ENCODE measurements at regions not wholly inside any gene's neighbourhood (a gene's known extent, or its start where the extent isn't known, plus 50 kb on each side); places are given as distances from the start of the nearest gene placed in this dataset.

GRCh38 chr1:34312359-34312758, 135.7 kb downstream of the C1orf94 start:
- no peak overlapping the region for H3K27ac ChIP-seq
- TF ChIP-seq CTCF (conservative IDR thresholded peaks at IDR 0.05): no peak

GRCh38 chr1:34315974-34316373, 139.3 kb downstream of the C1orf94 start:
- H3K27ac ChIP-seq: no peak overlapping the region

GRCh38 chr1:34316773-34317172, 140.1 kb downstream of the C1orf94 start:
- TF ChIP-seq CTCF (conservative IDR thresholded peaks at IDR 0.05): no peak
- no peak overlapping the region for H3K27ac ChIP-seq

More at GRCh38 chr1:34315974-34316373, 139.3 kb downstream of the C1orf94 start:
- no peak for TF ChIP-seq CTCF (conservative IDR thresholded peaks at IDR 0.05)

GRCh38 chr1:34319218-34319617, 142.5 kb downstream of the C1orf94 start:
- no peak for TF ChIP-seq CTCF (conservative IDR thresholded peaks at IDR 0.05)
- no peak overlapping the region for H3K27ac ChIP-seq

- no peak overlapping the region for H3K27ac ChIP-seq
- TF ChIP-seq CTCF (conservative IDR thresholded peaks at IDR 0.05): no peak
Observed at GRCh38 chr1:34320053-34320669, 143.5 kb downstream of the C1orf94 start.

- no peak for TF ChIP-seq CTCF (conservative IDR thresholded peaks at IDR 0.05)
- H3K27ac ChIP-seq: no peak overlapping the region
Observed at GRCh38 chr1:34322969-34323368, 146.3 kb downstream of the C1orf94 start.

GRCh38 chr1:34324879-34325440, 148.3 kb downstream of the C1orf94 start:
- TF ChIP-seq CTCF (conservative IDR thresholded peaks at IDR 0.05): no peak
- no peak overlapping the region for H3K27ac ChIP-seq

All from VCaP (cell line).